NAMALWA (cell line): ENCODE measurements at regions not wholly inside any gene's neighbourhood (a gene's known extent, or its start where the extent isn't known, plus 50 kb on each side); places are given as distances from the start of the nearest gene placed in this dataset.

Experiments used
- DNase-seq: peaks from one replicate; pipeline ENCODE4 v3.0.0-alpha.2; 2015; ENCODE audit warnings: low spot score

GRCh38 chr7:136064627-136065237, 87.6 kb upstream of the MTPN start:
- no peak for DNase-seq

DNA sequence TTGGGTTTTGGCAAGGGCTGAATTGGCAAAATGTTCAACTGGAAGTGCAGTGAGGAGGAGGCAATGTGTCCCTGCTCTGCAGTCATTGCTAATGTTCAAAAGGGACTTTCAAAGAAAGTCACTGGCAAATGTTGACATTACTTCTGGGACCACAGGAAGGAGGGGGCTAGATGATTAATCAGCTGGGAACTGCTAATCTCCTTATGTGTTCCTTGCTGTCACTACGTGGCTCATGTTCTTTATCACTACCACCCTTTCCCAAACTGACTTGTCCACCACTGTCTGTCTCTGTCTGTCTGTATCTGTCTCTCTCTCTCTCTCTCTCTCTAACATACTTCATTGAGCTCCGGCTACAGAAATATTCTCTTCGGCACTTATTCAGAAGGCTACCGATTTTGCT, 86.9 kb upstream of the MTPN start:
- no peak for DNase-seq

GRCh38 chr7:136063326-136063666, 86.1 kb upstream of the MTPN start:
- DNase-seq = no peak

DNA sequence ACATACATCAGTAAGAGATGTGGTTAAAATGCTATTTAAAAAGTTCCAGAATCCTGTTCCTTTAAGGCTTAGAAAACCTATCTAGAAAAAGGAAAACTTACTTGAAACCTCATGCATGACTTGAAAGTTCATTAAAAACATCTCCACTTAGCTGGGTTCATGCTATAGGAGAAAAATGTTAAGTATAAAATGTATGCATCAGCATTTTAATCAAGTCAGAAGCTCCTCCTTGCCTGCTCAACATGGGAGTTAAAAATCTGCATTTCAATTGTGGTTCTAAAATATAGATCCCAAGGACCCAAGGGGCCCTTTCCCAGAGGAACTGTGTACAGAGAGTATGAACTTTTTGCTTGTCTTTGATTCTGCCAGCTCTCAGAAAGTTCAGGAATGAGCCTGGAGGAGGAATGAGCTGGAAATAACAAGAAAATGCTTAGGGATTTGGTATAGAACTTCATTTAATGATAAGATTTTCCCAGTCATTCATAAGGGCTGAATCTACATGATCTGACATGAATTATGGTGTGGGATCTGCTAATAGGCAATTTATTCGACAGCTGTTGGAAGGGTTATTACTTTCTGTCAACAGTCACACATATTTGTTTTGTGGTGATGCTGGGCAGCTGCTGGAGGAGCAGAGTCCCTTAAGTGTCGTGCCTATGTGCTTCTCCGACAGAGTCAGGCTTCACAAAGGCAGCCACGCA, 85.6 kb upstream of the MTPN start:
- no peak for DNase-seq

GRCh38 chr7:136061433-136061832, 84.3 kb upstream of the MTPN start:
- no peak for DNase-seq

GRCh38 chr7:136058546-136058945, 81.4 kb upstream of the MTPN start:
- no peak for DNase-seq

GRCh38 chr7:136057509-136057908, 80.3 kb upstream of the MTPN start:
- no peak for DNase-seq

DNA sequence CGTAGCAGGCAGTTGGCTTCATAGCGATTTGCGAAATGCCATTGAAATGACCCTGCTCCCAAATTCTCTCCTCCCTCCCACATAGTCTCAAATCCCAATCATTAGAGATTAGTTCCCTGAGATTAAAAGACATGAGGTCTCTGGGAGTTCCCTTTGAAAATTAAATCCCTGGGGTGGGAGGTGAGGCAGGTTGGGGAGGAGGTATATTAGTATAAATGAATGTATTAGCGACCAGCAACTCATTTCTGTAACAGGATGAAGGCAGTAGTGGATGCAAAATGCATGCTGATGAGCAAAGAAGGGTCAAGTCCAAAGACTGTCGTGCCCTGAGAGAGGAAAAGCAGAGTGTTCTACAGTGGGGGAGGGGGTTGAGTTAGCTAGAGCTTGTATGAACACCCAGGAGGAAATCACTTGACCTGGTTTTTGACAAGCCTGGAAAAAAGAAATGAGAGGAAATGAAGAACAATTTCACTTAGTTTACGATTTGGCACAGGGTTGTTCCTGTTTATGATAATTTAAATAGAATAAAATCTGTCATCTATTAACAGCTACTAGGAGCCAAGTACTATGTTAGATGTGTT, 79.6 kb upstream of the MTPN start:
- DNase-seq = no peak

- DNase-seq = no peak
Measured at GRCh38 chr7:136055266-136055665, 78.1 kb upstream of the MTPN start.

- DNase-seq = no peak
Measured at GRCh38 chr7:136053689-136054485, 76.7 kb upstream of the MTPN start.

DNA sequence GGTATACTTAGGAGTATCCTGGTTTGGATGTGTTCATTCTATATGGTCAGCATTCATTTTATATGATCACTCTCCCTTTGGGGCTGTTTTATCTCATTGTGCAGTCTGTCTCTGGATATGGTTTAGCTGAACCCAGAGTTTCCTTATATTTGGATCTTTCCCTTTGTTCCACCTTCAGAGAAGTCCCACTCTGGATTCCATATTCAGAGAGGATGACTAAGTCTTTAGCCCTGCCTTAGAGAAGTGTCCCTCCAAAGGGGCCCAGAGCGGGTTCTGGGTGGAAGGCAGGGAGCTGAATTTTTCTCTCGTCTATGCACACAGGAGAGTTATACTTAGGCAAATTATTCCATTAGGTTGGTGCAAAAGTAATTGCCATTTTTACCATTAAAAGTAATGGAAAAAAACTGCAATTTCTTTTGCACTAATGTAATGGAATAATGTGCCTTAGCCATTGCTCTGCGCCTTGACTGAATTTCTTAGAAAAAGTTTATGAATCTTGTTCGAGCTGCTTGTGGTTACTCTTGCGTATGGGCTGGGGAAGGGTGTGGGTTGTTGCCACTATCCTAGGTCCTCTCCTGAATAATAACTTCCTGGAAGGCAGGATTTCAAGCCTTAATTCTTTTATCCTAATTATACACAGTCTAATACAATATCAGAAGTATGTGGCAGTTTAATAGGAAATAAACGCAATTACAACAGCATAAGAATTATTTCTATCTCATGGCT, 74.2 kb upstream of the MTPN start:
- no peak for DNase-seq

DNA sequence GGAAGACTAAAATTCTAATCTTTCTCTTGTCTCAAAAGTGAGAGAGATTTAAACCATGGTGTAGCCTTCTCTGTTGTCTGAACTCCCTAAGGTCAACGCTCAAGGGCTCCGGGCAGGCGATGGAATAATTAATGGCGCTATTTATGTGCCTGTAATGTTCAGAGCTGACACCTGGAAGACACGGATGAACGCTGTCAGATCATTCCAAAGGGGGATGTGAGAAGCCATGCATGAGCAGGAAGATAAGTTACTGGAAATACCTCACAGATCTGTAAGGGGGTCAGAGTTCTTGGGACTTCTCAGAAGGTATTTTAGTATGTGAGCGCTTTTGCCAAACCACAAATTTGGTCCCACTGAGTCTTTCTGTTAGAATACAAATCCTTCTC, 73.3 kb upstream of the MTPN start:
- no peak for DNase-seq

GRCh38 chr7:136049818-136050461, 72.8 kb upstream of the MTPN start:
- DNase-seq = no peak

DNA sequence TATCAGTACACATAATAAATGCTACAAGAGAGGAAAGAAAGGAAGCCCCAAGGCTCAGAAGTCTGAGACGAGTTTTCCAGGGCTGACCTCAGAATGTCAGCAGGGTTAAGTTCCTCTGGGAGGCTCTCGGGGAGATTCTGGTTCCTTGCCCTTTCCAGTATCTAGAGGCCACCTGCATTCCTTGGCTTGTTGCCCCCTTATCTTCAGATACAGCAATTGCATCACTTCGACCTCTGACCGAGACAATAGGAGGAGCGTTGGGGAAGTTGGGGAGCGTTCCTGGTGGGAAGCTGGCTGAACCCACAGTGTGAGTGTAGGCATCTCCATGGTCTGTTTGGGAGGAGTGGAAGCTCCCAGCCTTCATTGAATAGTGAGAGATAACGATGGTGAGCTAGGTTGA, 72.0 kb upstream of the MTPN start:
- DNase-seq = no peak

DNA sequence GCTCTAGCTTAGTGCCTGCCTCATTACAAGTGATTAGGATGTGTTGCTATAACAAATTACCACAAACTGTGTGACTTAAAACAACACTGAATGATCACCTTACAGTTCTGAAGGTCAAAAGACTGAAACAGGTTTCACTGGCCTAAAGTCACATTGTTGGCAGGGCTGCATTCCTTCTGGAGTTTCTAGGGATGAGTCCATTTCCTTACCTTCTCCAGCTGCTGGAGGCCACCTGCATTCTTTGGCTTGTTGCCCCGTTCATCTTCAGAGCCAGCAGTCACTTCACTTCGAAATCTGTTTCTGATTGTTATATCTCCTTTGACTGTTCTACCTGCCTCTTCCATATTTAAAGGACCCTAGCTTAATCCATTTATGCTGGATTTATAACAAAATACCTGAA, 69.4 kb upstream of the MTPN start:
- no peak for DNase-seq

DNA sequence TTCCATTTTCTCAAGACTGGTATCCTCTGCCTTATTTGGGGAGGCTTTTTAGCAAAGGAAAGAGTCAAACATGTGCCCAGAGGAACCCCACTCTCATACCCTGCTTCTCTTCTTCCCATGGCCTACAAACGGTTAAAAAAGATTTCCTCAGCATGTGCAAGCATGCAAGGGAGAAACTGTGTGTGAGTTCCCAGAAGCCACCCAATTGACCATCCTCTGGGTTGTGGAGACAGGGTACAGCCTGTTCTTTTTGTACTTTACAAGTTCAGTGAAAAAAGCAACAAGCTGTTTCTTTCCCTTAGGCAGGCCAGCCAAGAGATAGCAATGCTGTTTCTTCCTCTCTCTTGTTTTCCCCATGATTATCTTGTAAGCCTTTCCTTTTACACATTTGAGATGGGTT, 68.8 kb upstream of the MTPN start:
- no peak for DNase-seq

- no peak for DNase-seq
Measured at GRCh38 chr7:136045181-136045580, 68.0 kb upstream of the MTPN start.

- no peak for DNase-seq
Measured at GRCh38 chr7:136039577-136040345, 62.6 kb upstream of the MTPN start.

DNA sequence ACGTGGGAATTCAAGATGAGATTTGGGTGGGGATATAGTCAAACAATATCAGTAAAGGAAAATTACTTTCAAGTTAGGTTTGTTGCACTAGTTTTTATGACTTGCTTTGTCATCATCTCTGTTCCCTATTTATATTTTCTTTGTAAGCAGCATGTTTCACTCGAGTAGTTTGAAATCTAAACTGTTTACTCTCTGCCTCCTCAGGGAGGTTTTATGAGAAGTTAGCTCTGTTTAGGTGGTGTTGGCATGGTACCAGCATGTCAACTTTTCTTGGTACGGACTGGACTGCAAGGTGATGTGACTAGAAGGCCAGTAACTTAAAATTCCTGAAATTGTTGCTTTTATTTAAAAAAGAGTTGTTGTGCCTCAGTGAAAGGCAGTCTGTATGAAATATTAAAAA, 59.2 kb upstream of the MTPN start:
- no peak for DNase-seq

- DNase-seq = no peak
Measured at GRCh38 chr7:136034132-136034531, 57.0 kb upstream of the MTPN start.

DNA sequence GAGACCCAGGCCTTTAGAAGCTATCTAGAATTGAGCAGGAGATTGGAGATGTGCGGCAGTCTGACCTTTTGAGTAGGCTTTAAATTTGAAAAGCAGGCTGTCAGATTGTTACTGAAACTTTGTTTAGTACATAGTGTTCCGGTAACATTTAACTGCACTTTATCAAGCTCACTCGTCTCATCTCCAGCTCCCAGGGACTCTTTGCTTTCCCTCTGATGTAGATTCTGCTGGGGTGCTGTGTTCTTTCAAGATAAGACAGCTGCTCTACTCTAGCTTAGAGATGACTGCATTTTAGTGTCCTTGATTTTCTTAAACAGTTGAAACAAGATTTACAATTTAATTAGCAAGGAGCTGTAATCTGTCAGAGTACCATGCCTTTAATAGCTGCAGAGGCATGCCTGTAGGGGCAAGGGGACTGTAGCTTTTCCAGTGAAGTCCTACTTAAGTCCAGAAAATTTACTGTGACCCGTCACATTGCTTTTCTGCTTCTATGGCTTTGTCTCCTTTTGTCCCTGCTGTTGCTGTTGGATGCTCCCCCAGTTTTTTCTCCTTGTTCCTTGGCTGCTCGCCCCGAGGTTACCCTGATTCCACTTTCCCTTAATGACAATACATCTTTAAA, 56.4 kb upstream of the MTPN start:
- no peak for DNase-seq
